ENCODE measurements at regions not wholly inside any gene's neighbourhood (a gene's known extent, or its start where the extent isn't known, plus 50 kb on each side); places are given as distances from the start of the nearest gene placed in this dataset.

- no peak for TF ChIP-seq CTCF (IDR thresholded peaks at IDR 0.05; ENCODE audit: extremely low read depth in 1 of 2, insufficient read depth in 1 of 2, low read depth in 1 of 2, low read length in 2 of 2)
- TF ChIP-seq POLR2A (IDR thresholded peaks at IDR 0.05; ENCODE audit: low read depth, low read length) = no peak
Measured at GRCh38 chr11:79744941-79745340, 304.1 kb upstream of the TENM4 start.
